ENCODE measurements at regions not wholly inside any gene's neighbourhood (a gene's known extent, or its start where the extent isn't known, plus 50 kb on each side); places are given as distances from the start of the nearest gene placed in this dataset.

- Mint-ChIP-seq H3K9me3 (no peaks in the 10 kb centered on the region), H3K4me1 (ENCODE audit: low read depth) (no peaks in the 10 kb centered on the region), H3K4me3 (no peak overlapping the region), H3K27ac (no peak overlapping the region), H3K36me3 (ENCODE audit: low read depth) (no peaks in the 10 kb centered on the region), H3K27me3 (no peaks in the 10 kb centered on the region)
- no peaks in the 10 kb centered on the region for H3K27me3 ChIP-seq (ENCODE audit: control insufficient read depth in 1 of 2, insufficient read depth in 2 of 2, low read length in 2 of 2)
- H3K36me3 ChIP-seq (ENCODE audit: insufficient read depth, low read length), result no peaks in the 10 kb centered on the region
- no peak for TF ChIP-seq CTCF (IDR thresholded peaks at IDR 0.05)
- DNase-seq (no peak), ATAC-seq (ENCODE audit: poor library complexity) (no peak)
- H3K9me3 ChIP-seq (ENCODE audit: control insufficient read depth in 1 of 2, insufficient read depth in 1 of 2, low read length in 2 of 2), result no peaks in the 10 kb centered on the region
- no peaks in the 10 kb centered on the region for H3K4me1 ChIP-seq (ENCODE audit: insufficient read depth, low read length)
- CTCF ChIA-PET, result no interaction called here
- intact Hi-C loops (cut with DNase I, micrococcal nuclease), result no loop called here
- POLR2A ChIA-PET, result no interaction called here
- no peak overlapping the region for H3K27ac ChIP-seq (ENCODE audit: low read depth in 1 of 2, low read length in 2 of 2)
- no peak overlapping the region for H3K4me3 ChIP-seq (ENCODE audit: low read length)
Observed at GRCh38 chr7:125089171-125089570, 159.5 kb upstream of the POT1 start.

- H3K9me3 ChIP-seq (ENCODE audit: control insufficient read depth in 1 of 2, insufficient read depth in 1 of 2, low read length in 2 of 2), result no peaks in the 10 kb centered on the region
- intact Hi-C loops (cut with DNase I, micrococcal nuclease), result no loop called here
- Mint-ChIP-seq H3K27me3 (no peaks in the 10 kb centered on the region), H3K4me1 (ENCODE audit: low read depth) (no peaks in the 10 kb centered on the region), H3K9me3 (no peaks in the 10 kb centered on the region), H3K36me3 (ENCODE audit: low read depth) (no peaks in the 10 kb centered on the region), H3K27ac (no peak overlapping the region), H3K4me3 (no peak overlapping the region)
- H3K4me3 ChIP-seq (ENCODE audit: low read length), result no peak overlapping the region
- H3K27ac ChIP-seq (ENCODE audit: low read depth in 1 of 2, low read length in 2 of 2), result no peak overlapping the region
- CTCF ChIA-PET, result no interaction called here
- H3K4me1 ChIP-seq (ENCODE audit: insufficient read depth, low read length), result no peaks in the 10 kb centered on the region
- no peaks in the 10 kb centered on the region for H3K27me3 ChIP-seq (ENCODE audit: control insufficient read depth in 1 of 2, insufficient read depth in 2 of 2, low read length in 2 of 2)
- DNase-seq, result no peak
- H3K36me3 ChIP-seq (ENCODE audit: insufficient read depth, low read length), result no peaks in the 10 kb centered on the region
- POLR2A ChIA-PET, result no interaction called here
- ATAC-seq (ENCODE audit: poor library complexity), result no peak
- TF ChIP-seq CTCF (IDR thresholded peaks at IDR 0.05), result no peak
Observed at GRCh38 chr7:125088555-125088954, 158.9 kb upstream of the POT1 start.

GRCh38 chr7:125085084-125085483, 155.5 kb upstream of the POT1 start:
- ATAC-seq (ENCODE audit: poor library complexity), result no peak
- H3K36me3 Mint-ChIP-seq (ENCODE audit: low read depth), result no peaks in the 10 kb centered on the region
- H3K9me3 ChIP-seq (ENCODE audit: control insufficient read depth in 1 of 2, insufficient read depth in 1 of 2, low read length in 2 of 2), result no peaks in the 10 kb centered on the region
- intact Hi-C loops (cut with DNase I, micrococcal nuclease), result no loop called here
- no peaks in the 10 kb centered on the region for H3K9me3 Mint-ChIP-seq
- no peak overlapping the region for H3K27ac ChIP-seq (ENCODE audit: low read depth in 1 of 2, low read length in 2 of 2)
- H3K4me3 Mint-ChIP-seq, result no peak overlapping the region
- no peaks in the 10 kb centered on the region for H3K36me3 ChIP-seq (ENCODE audit: insufficient read depth, low read length)
- no peaks in the 10 kb centered on the region for H3K27me3 Mint-ChIP-seq
- no peak for DNase-seq
- no peak overlapping the region for H3K4me3 ChIP-seq (ENCODE audit: low read length)
- no peak for TF ChIP-seq CTCF (IDR thresholded peaks at IDR 0.05)
- ChIA-PET POLR2A (no interaction called here), CTCF (no interaction called here)
- no peaks in the 10 kb centered on the region for H3K4me1 ChIP-seq (ENCODE audit: insufficient read depth, low read length)
- no peak overlapping the region for H3K27ac Mint-ChIP-seq
- no peaks in the 10 kb centered on the region for H3K4me1 Mint-ChIP-seq (ENCODE audit: low read depth)
- H3K27me3 ChIP-seq (ENCODE audit: control insufficient read depth in 1 of 2, insufficient read depth in 2 of 2, low read length in 2 of 2), result no peaks in the 10 kb centered on the region

All from CD4-positive, alpha-beta T cell (primary cell).